ENCODE measurements at regions not wholly inside any gene's neighbourhood (a gene's known extent, or its start where the extent isn't known, plus 50 kb on each side); places are given as distances from the start of the nearest gene placed in this dataset.

GRCh38 chr2:5955921-5956320 is 263.7 kb downstream of the SOX11 start:
- no peak for DNase-seq (ENCODE audit: low read depth)

GRCh38 chr2:5959836-5960820 is 267.9 kb downstream of the SOX11 start:
- DNase-seq (ENCODE audit: low read depth): no peak

GRCh38 chr2:5967506-5967905 is 275.3 kb downstream of the SOX11 start:
- no peak for DNase-seq (ENCODE audit: low read depth)

- no peak for DNase-seq (ENCODE audit: low read depth)
These were observed 277.1 kb downstream of the SOX11 start for GRCh38 chr2:5969303-5969702.

GRCh38 chr2:5970347-5970746 is 278.2 kb downstream of the SOX11 start:
- no peak for DNase-seq (ENCODE audit: low read depth)

- no peak for DNase-seq (ENCODE audit: low read depth)
These were observed 282.3 kb downstream of the SOX11 start for GRCh38 chr2:5974477-5974876.

- DNase-seq (ENCODE audit: low read depth): no peak
These were observed 283.2 kb downstream of the SOX11 start for GRCh38 chr2:5975401-5975800.

- DNase-seq (ENCODE audit: low read depth): no peak
These were observed 284.4 kb downstream of the SOX11 start for GRCh38 chr2:5976531-5977065.

- DNase-seq (ENCODE audit: low read depth): no peak
These were observed 285.3 kb downstream of the SOX11 start for GRCh38 chr2:5977477-5977876.

GRCh38 chr2:5978131-5978751 is 286.1 kb downstream of the SOX11 start:
- no peak for DNase-seq (ENCODE audit: low read depth)

- no peak for DNase-seq (ENCODE audit: low read depth)
These were observed 288.4 kb downstream of the SOX11 start for GRCh38 chr2:5980450-5981190.

- no peak for DNase-seq (ENCODE audit: low read depth)
These were observed 290.2 kb downstream of the SOX11 start for GRCh38 chr2:5982193-5982902.

- DNase-seq (ENCODE audit: low read depth): no peak
These were observed 290.7 kb downstream of the SOX11 start for GRCh38 chr2:5982903-5983265.

GRCh38 chr2:5983511-5984272 is 291.5 kb downstream of the SOX11 start:
- no peak for DNase-seq (ENCODE audit: low read depth)

- no peak for DNase-seq (ENCODE audit: low read depth)
These were observed 292.1 kb downstream of the SOX11 start for GRCh38 chr2:5984273-5984655.

GRCh38 chr2:5984946-5985345 is 292.8 kb downstream of the SOX11 start:
- DNase-seq (ENCODE audit: low read depth): no peak

- DNase-seq (ENCODE audit: low read depth): no peak
These were observed 293.6 kb downstream of the SOX11 start for GRCh38 chr2:5985536-5986385.

GRCh38 chr2:5986801-5987787 is 294.9 kb downstream of the SOX11 start:
- no peak for DNase-seq (ENCODE audit: low read depth)

- DNase-seq (ENCODE audit: low read depth): no peak
These were observed 295.9 kb downstream of the SOX11 start for GRCh38 chr2:5988120-5988519.
